ENCODE measurements at regions not wholly inside any gene's neighbourhood (a gene's known extent, or its start where the extent isn't known, plus 50 kb on each side); places are given as distances from the start of the nearest gene placed in this dataset.

DNA sequence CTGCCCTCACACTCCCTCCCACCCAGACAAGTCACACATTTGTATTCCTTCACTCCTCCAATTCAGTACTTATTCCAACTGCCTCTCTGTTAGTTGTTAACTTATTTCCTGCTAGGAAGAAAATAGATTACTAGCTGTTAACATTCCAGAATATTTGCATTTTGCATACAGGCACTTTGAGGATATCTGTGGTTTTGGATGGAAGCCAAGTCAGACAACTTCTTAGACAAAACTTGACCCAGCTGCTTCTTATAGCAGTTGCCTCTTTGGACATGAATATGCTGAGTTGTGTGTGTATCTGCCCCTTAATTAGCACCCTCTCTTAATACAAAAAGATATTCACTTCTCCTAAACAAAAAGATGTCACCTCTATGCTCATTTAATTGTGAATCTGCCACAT, 1280.6 kb upstream of the ACO1 start:
- no peak overlapping the region for H3K4me3 ChIP-seq (ENCODE audit: low read length)
- TF ChIP-seq ZNF274 (IDR thresholded peaks at IDR 0.05; ENCODE audit: low read depth, low read length), result no peak

DNA sequence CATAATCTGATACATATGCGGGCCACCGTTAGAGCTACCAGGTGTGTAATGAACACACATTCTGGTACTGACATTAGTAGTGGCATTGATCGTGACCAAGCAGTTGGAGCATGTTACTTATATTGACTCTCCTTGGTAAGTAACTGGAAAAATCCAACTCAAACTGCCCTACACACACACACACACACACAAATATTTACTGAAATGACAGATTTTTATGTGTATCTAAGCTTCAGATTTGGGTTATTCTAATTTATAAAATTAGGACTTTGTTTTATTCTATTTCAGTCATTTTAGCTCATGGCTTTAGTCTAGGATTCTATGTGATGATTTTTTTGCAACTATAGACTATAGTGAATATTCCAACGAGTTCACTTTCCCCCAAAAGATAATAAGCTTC, 1280.2 kb upstream of the ACO1 start:
- H3K4me3 ChIP-seq (ENCODE audit: low read length), result no peak overlapping the region
- TF ChIP-seq ZNF274 (IDR thresholded peaks at IDR 0.05; ENCODE audit: low read depth, low read length), result no peak

DNA sequence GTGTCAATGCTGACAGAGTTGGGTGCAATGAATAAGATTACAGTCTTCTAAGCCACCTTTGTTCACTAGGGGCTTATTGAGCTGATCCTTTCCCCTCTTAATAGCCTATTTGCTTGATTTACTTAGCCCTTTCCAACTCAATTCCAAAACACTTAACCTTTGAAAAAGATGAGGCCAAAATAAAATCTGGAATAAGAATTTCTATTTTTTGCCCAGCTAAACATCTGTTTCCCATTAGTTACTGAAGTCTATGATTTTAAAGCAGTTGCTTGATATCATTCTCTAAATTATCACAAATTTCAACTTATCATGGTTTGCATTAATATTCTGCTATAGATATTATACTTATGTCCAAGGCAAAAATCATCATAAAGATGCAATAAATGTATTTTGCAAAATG, 1272.0 kb upstream of the ACO1 start:
- no peak overlapping the region for H3K4me3 ChIP-seq (ENCODE audit: low read length)
- TF ChIP-seq ZNF274 (IDR thresholded peaks at IDR 0.05; ENCODE audit: low read depth, low read length), result no peak

- H3K4me3 ChIP-seq (ENCODE audit: low read length), result no peak overlapping the region
- TF ChIP-seq ZNF274 (IDR thresholded peaks at IDR 0.05; ENCODE audit: low read depth, low read length), result no peak
These were observed 1270.1 kb upstream of the ACO1 start for GRCh38 chr9:31114346-31114745.

GRCh38 chr9:31119890-31120454, 1264.5 kb upstream of the ACO1 start:
- no peak overlapping the region for H3K4me3 ChIP-seq (ENCODE audit: low read length)
- TF ChIP-seq ZNF274 (IDR thresholded peaks at IDR 0.05; ENCODE audit: low read depth, low read length), result no peak

- H3K4me3 ChIP-seq (ENCODE audit: low read length), result no peak overlapping the region
- TF ChIP-seq ZNF274 (IDR thresholded peaks at IDR 0.05; ENCODE audit: low read depth, low read length), result no peak
These were observed 1260.1 kb upstream of the ACO1 start for GRCh38 chr9:31124389-31124788.

GRCh38 chr9:31135567-31135966, 1248.9 kb upstream of the ACO1 start:
- no peak for TF ChIP-seq ZNF274 (IDR thresholded peaks at IDR 0.05; ENCODE audit: low read depth, low read length)

DNA sequence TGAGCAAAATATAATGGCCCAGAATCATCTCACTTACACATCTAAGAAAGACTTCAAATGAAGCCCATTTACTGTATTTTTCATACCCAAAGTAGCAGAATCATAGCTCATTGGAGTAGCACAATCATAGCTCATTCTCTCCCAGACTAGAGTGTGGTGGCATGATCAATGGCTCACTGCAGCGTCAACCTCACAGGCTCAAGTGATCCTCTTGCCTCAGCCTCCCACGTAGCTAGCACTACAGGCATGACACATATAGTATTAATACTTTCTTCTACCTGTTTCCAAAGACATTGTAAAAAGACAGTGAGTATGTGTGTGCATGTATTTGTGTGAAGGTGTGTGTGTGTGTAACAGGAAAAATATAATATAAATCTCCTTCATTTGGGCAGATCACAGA, 1247.9 kb upstream of the ACO1 start:
- H3K4me3 ChIP-seq (ENCODE audit: low read length), result no peak overlapping the region
- TF ChIP-seq ZNF274 (IDR thresholded peaks at IDR 0.05; ENCODE audit: low read depth, low read length), result no peak

More at GRCh38 chr9:31135567-31135966, 1248.9 kb upstream of the ACO1 start:
- H3K4me3 ChIP-seq (ENCODE audit: low read length), result no peak overlapping the region

DNA sequence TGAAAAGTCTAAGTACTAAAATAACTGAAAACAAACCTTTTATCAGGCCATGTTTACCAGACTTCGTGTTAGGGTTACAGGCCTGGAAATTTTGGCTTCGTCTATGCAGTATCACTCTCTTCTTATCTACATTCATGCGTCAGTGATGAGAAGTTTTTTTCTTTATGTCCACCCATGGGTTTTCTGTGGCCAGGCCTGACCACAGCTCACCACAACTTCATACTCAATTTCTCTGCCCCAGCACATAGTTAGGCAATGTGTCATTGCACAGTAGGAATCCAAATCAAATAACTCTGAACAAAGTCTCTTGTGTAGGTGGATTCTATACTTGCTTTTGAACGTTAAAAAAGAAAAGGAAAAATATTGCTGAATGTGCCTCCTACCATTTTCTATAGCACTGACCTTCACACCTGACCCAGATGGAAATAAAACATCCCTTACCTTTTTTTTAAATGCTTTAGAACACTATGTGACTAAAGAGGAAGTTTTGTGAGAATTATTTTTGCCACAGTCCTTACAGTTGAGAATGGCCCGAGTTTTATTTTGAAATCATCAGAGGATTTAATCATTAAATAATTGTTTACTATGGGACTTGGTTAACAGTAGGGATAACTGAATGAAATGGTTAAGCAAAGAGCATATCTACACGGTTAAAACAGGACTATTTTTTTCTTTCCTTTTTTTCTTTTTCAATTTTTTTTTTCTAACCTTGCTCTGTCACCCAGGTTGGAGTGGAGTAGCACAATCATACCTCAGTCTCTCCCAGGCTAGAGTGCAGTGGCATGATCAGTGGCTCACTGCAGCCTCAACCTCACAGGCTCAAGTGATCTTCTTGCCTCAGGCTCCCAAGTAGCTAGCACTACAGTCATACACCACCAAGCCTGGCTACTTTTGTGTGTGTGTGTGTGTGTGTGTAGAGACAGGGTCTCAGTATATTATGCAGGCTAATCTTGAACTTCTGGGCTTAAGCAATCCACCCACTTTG, 1247.0 kb upstream of the ACO1 start:
- TF ChIP-seq ZNF274 (IDR thresholded peaks at IDR 0.05; ENCODE audit: low read depth, low read length), result no peak
- H3K4me3 ChIP-seq (ENCODE audit: low read length), result no peak overlapping the region

- H3K4me3 ChIP-seq (ENCODE audit: low read length), result no peak overlapping the region
- TF ChIP-seq ZNF274 (IDR thresholded peaks at IDR 0.05; ENCODE audit: low read depth, low read length), result no peak
These were observed 1244.1 kb upstream of the ACO1 start for GRCh38 chr9:31140316-31140715.

DNA sequence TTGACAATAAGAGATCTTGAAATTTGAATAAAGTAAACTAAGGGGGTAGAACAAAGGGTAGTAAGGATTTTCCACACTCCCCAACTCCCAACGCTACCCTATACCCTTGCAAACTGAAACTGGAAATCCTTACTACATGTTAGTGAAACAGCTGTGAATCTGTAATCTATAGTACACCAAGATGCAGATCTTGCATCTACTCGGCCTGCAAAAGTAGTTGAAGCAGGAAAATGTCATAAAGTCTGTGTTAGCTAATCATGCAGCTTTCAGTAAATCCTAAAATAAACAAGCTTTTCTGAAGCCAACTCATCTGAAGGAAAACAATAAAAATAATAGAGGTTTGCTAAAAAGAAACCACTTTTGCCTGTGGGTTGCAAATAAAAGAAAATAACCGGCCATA, 1242.0 kb upstream of the ACO1 start:
- no peak for TF ChIP-seq ZNF274 (IDR thresholded peaks at IDR 0.05; ENCODE audit: low read depth, low read length)
- H3K4me3 ChIP-seq (ENCODE audit: low read length), result no peak overlapping the region

GRCh38 chr9:31144614-31145013, 1239.8 kb upstream of the ACO1 start:
- no peak for TF ChIP-seq ZNF274 (IDR thresholded peaks at IDR 0.05; ENCODE audit: low read depth, low read length)

GRCh38 chr9:31146485-31147166, 1237.8 kb upstream of the ACO1 start:
- no peak for TF ChIP-seq ZNF274 (IDR thresholded peaks at IDR 0.05; ENCODE audit: low read depth, low read length)
- H3K4me3 ChIP-seq (ENCODE audit: low read length), result no peak overlapping the region

More at GRCh38 chr9:31144614-31145013, 1239.8 kb upstream of the ACO1 start:
- H3K4me3 ChIP-seq (ENCODE audit: low read length), result no peak overlapping the region

- no peak for TF ChIP-seq ZNF274 (IDR thresholded peaks at IDR 0.05; ENCODE audit: low read depth, low read length)
- no peak overlapping the region for H3K4me3 ChIP-seq (ENCODE audit: low read length)
These were observed 1231.1 kb upstream of the ACO1 start for GRCh38 chr9:31153250-31153840.

Data from GM08714 (cell line).